Stimulated activated CD8-positive, alpha-beta memory T cell treated with anti-CD3 and anti-CD28 coated beads, Interleukin-4, amount 100 ng/mL, for 24 hours (primary cell): ENCODE measurements at regions not wholly inside any gene's neighbourhood (a gene's known extent, or its start where the extent isn't known, plus 50 kb on each side); places are given as distances from the start of the nearest gene placed in this dataset.
A peak's percentile ranks its signal among the peaks of the same experiment; 100 is the strongest.

Experiments
- DNase-seq: peaks from one replicate; pipeline ENCODE4 v3.0.0-alpha.2; 2020; ENCODE audit warnings: low read depth

GRCh38 chr17:5694551-5694950, 110.2 kb upstream of the NLRP1 start:
- no peak for DNase-seq

- no peak for DNase-seq
Observed at GRCh38 chr17:5695480-5695879, 111.2 kb upstream of the NLRP1 start.

GRCh38 chr17:5698959-5699358, 114.7 kb upstream of the NLRP1 start:
- no peak for DNase-seq

GRCh38 chr17:5699814-5700213, 115.5 kb upstream of the NLRP1 start:
- no peak for DNase-seq

GRCh38 chr17:5700745-5701144, 116.4 kb upstream of the NLRP1 start:
- no peak for DNase-seq

GRCh38 chr17:5701381-5701780, 117.1 kb upstream of the NLRP1 start:
- no peak for DNase-seq

- DNase-seq, result no peak
Observed at GRCh38 chr17:5702951-5703510, 118.7 kb upstream of the NLRP1 start.

GRCh38 chr17:5703736-5704135, 119.4 kb upstream of the NLRP1 start:
- DNase-seq, result no peak

- DNase-seq, result no peak
Observed at GRCh38 chr17:5705081-5705875, 121.0 kb upstream of the NLRP1 start.

GRCh38 chr17:5705876-5706576, 121.7 kb upstream of the NLRP1 start:
- DNase-seq, result no peak

GRCh38 chr17:5706577-5707210, 122.4 kb upstream of the NLRP1 start:
- DNase-seq, result peak; percentile 45

- no peak for DNase-seq
Observed at GRCh38 chr17:5707482-5707881, 123.2 kb upstream of the NLRP1 start.

GRCh38 chr17:5708344-5708743, 124.0 kb upstream of the NLRP1 start:
- no peak for DNase-seq

GRCh38 chr17:5711344-5711743, 127.0 kb upstream of the NLRP1 start:
- no peak for DNase-seq

GRCh38 chr17:5714993-5715392, 130.7 kb upstream of the NLRP1 start:
- no peak for DNase-seq

GRCh38 chr17:5715478-5715877, 131.2 kb upstream of the NLRP1 start:
- no peak for DNase-seq

- no peak for DNase-seq
Observed at GRCh38 chr17:5718726-5719125, 134.4 kb upstream of the NLRP1 start.

- no peak for DNase-seq
Observed at GRCh38 chr17:5719976-5720375, 135.7 kb upstream of the NLRP1 start.

- DNase-seq, result no peak
Observed at GRCh38 chr17:5730373-5730772, 146.1 kb upstream of the NLRP1 start.

- no peak for DNase-seq
Observed at GRCh38 chr17:5740937-5741336, 156.6 kb upstream of the NLRP1 start.

GRCh38 chr17:5741810-5742209, 157.5 kb upstream of the NLRP1 start:
- DNase-seq, result no peak

GRCh38 chr17:5745111-5745813, 161.0 kb upstream of the NLRP1 start:
- DNase-seq, result no peak
